Fibroblast of pulmonary artery (primary cell): ENCODE measurements at regions not wholly inside any gene's neighbourhood (a gene's known extent, or its start where the extent isn't known, plus 50 kb on each side); places are given as distances from the start of the nearest gene placed in this dataset.

ENCODE experiments used
- DNase-seq: peaks from one replicate; pipeline ENCODE4 v3.0.0-alpha.2; 2010; ENCODE audit warnings: low read depth
- H3K4me3 ChIP-seq: replicated peaks from 2 replicates; pipeline ENCODE4 v1.5.1; 2011; ENCODE audit warnings: low read depth, mild to moderate bottlenecking, control low read depth, low read length, moderate library complexity
- TF ChIP-seq, protein P1 (sequence below): IDR thresholded peaks from 2 replicates; pipeline ENCODE4 v1.5.1; 2011; ENCODE audit warnings: mild to moderate bottlenecking, control low read depth, low read length, inconsistent platforms; ENCODE audit errors: missing control alignments

DNA sequence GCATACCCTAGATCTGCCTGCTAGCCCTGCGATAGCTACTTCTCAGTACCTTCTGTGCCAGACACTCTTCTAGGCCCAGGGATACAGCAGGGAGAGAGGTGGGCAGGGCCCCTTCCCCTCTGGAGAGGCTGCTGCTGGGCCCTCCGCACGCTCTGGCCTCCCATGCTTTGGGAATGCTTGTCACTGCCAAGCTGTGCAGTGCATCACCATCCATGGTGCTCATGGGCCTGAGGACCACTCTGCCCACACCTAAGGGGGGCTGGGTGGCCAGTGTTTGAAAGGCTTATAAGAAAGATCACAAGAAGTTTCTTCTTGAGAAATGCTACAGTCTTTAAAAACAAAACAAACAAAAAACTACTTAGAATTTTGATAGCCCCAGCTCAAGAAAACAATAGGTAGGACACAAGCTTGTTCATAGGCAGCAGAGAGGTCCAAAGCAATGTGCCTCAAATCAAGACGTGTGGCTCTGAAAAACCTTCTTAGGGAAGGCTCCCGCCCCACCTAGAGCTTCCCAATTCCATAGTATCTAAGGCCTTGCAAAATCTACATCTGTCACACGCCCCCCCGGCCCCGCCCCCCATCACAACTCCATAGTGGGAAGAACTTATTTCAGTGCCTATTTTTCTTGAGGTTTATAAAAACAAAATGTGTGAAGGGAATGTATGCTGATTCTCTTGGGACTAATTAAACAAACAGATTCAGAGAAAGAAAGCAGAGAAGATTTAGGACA is 145.8 kb downstream of the TM9SF2 start:
- H3K4me3 ChIP-seq, result no peak overlapping the region
- TF ChIP-seq, protein P1, sequence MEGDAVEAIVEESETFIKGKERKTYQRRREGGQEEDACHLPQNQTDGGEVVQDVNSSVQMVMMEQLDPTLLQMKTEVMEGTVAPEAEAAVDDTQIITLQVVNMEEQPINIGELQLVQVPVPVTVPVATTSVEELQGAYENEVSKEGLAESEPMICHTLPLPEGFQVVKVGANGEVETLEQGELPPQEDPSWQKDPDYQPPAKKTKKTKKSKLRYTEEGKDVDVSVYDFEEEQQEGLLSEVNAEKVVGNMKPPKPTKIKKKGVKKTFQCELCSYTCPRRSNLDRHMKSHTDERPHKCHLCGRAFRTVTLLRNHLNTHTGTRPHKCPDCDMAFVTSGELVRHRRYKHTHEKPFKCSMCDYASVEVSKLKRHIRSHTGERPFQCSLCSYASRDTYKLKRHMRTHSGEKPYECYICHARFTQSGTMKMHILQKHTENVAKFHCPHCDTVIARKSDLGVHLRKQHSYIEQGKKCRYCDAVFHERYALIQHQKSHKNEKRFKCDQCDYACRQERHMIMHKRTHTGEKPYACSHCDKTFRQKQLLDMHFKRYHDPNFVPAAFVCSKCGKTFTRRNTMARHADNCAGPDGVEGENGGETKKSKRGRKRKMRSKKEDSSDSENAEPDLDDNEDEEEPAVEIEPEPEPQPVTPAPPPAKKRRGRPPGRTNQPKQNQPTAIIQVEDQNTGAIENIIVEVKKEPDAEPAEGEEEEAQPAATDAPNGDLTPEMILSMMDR, result no peak

GRCh38 chr13:99642841-99643240 is 141.6 kb downstream of the TM9SF2 start:
- TF ChIP-seq, protein P1, result no peak

More for the DNA sequence above, 145.8 kb downstream of the TM9SF2 start:
- DNase-seq, result no peak

GRCh38 chr13:99642006-99642405 is 140.7 kb downstream of the TM9SF2 start:
- TF ChIP-seq, protein P1, result no peak
- no peak overlapping the region for H3K4me3 ChIP-seq

More at GRCh38 chr13:99642841-99643240, 141.6 kb downstream of the TM9SF2 start:
- no peak overlapping the region for H3K4me3 ChIP-seq
- no peak for DNase-seq

DNA sequence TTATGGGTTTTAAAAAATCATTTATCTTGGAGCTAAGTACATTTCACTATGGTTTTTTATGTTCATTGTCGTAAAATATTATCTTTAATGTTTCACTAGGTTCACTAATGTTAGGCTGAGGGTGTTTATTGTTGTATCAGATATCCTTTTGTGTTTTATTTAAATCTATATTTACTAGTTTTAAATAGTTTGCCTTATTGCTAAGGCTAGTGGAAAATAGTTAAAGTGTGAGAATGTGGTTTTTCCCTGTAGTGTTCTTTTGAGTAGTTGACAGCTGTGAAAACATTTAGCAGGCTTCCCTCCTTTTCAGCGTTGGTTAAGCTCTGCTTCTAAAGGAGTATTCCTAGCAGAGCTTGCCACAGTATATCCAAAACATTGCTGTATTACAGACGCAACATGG is 139.0 kb downstream of the TM9SF2 start:
- H3K4me3 ChIP-seq, result no peak overlapping the region
- TF ChIP-seq, protein P1, result no peak
- no peak for DNase-seq

More at GRCh38 chr13:99642006-99642405, 140.7 kb downstream of the TM9SF2 start:
- DNase-seq, result no peak

- DNase-seq, result no peak
- TF ChIP-seq, protein P1, result no peak
- H3K4me3 ChIP-seq, result no peak overlapping the region
Measured at GRCh38 chr13:99639126-99639525, 137.9 kb downstream of the TM9SF2 start.

DNA sequence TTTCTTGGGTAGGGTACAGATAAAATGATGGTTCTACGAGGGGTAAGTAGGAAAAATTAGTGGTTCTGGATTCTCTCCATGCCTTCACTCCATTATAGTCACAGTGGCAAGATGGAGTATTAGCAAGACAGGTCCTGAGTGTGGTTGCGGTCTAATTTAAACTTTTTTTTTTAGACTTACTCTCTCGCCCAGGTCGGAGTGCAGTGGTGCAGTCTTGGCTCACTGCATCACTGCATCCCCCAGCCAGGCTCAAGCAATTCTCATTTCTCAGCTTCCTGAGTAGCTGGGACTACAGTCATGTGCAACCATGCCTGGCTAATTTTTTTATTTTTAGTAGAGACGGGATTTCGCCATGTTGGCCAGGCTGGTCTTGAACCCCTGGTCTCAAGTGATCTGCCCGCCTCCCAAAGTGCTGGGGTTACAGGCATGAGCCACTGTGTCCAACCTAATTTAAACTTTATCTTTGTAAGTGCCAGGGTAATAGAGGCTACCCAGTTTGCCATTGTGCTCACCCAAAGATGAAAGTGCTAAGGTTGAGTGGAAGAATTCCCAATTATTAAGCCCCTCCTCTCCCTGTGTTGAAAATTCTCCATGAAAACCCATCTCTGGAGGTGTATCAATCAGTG is 135.6 kb downstream of the TM9SF2 start:
- TF ChIP-seq, protein P1, result no peak
- DNase-seq, result no peak
- H3K4me3 ChIP-seq, result no peak overlapping the region
